Glomerular visceral epithelial cell (primary cell): ENCODE measurements at regions not wholly inside any gene's neighbourhood (a gene's known extent, or its start where the extent isn't known, plus 50 kb on each side); places are given as distances from the start of the nearest gene placed in this dataset.

Experiments
- DNase-seq: peaks from one replicate; pipeline ENCODE4 v3.0.0-alpha.2; 2016; ENCODE audit errors: extremely low spot score

GRCh38 chr13:63578796-63579195, 2163.1 kb upstream of the PCDH20 start:
- no peak for DNase-seq

- DNase-seq: no peak
Measured at GRCh38 chr13:63567031-63567430, 2151.4 kb upstream of the PCDH20 start.

- DNase-seq: no peak
Measured at GRCh38 chr13:63554157-63554556, 2138.5 kb upstream of the PCDH20 start.

- no peak for DNase-seq
Measured at GRCh38 chr13:63551731-63552130, 2136.1 kb upstream of the PCDH20 start.

- no peak for DNase-seq
Measured at GRCh38 chr13:63546524-63546923, 2130.9 kb upstream of the PCDH20 start.

GRCh38 chr13:63542770-63543169, 2127.1 kb upstream of the PCDH20 start:
- DNase-seq: no peak

GRCh38 chr13:63541336-63541735, 2125.7 kb upstream of the PCDH20 start:
- DNase-seq: no peak

GRCh38 chr13:63540061-63540460, 2124.4 kb upstream of the PCDH20 start:
- no peak for DNase-seq

- DNase-seq: no peak
Measured at GRCh38 chr13:63517371-63517770, 2101.7 kb upstream of the PCDH20 start.

GRCh38 chr13:63516124-63516523, 2100.5 kb upstream of the PCDH20 start:
- DNase-seq: no peak

- no peak for DNase-seq
Measured at GRCh38 chr13:63514886-63515285, 2099.2 kb upstream of the PCDH20 start.

- DNase-seq: no peak
Measured at GRCh38 chr13:63512095-63512494, 2096.4 kb upstream of the PCDH20 start.

- DNase-seq: peak; percentile 45
Measured at GRCh38 chr13:63501702-63502101, 2086.1 kb upstream of the PCDH20 start.

- DNase-seq: no peak
Measured at GRCh38 chr13:63497601-63498000, 2082.0 kb upstream of the PCDH20 start.

GRCh38 chr13:63492604-63493003, 2077.0 kb upstream of the PCDH20 start:
- DNase-seq: no peak

- no peak for DNase-seq
Measured at GRCh38 chr13:63490149-63490548, 2074.5 kb upstream of the PCDH20 start.

GRCh38 chr13:63481334-63481733, 2065.7 kb upstream of the PCDH20 start:
- DNase-seq: no peak

- no peak for DNase-seq
Measured at GRCh38 chr13:63472711-63473110, 2057.1 kb upstream of the PCDH20 start.

- no peak for DNase-seq
Measured at GRCh38 chr13:63463782-63464610, 2048.3 kb upstream of the PCDH20 start.

- no peak for DNase-seq
Measured at GRCh38 chr13:63460462-63461090, 2044.9 kb upstream of the PCDH20 start.

GRCh38 chr13:63457186-63457585, 2041.5 kb upstream of the PCDH20 start:
- no peak for DNase-seq

GRCh38 chr13:63455938-63456337, 2040.3 kb upstream of the PCDH20 start:
- DNase-seq: no peak

- DNase-seq: no peak
Measured at GRCh38 chr13:63449550-63449949, 2033.9 kb upstream of the PCDH20 start.
